GM21825 (cell line): ENCODE measurements at regions not wholly inside any gene's neighbourhood (a gene's known extent, or its start where the extent isn't known, plus 50 kb on each side); places are given as distances from the start of the nearest gene placed in this dataset.
"Not testable (repeated sequence)": the region's sequence is repeated elsewhere in the genome, so short reads cannot be mapped to it uniquely, and the experiment has no call there.

Source experiments
- ATAC-seq: cut with Tn5 transposase; IDR thresholded peaks from one replicate; pipeline ENCODE4 v1.9.1; 2021; ENCODE audit warnings: mild to moderate bottlenecking, moderate library complexity; ENCODE audit not compliant: unreplicated experiment

- ATAC-seq, result no peak
Observed at GRCh38 chr12:46628176-46628575, 197.6 kb downstream of the SLC38A4 start.

DNA sequence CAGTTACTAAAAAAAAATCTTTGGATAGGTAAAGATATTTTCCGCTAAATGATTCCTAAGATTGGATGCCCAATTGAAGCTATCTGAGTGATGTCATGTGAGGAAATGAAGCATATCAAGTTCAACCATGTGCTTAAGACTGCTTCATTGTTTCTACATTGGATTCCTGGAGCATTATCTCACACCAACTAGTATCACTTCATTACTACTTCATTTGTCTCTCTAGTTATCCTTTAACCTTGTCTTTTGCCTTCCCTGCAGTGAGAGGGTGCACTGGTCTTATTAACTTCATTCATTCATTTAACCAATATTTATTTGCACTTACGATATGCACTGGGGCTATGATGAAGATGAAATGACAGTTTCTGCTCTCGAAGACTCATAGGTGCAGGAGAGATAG, 198.1 kb downstream of the SLC38A4 start:
- ATAC-seq, result no peak

DNA sequence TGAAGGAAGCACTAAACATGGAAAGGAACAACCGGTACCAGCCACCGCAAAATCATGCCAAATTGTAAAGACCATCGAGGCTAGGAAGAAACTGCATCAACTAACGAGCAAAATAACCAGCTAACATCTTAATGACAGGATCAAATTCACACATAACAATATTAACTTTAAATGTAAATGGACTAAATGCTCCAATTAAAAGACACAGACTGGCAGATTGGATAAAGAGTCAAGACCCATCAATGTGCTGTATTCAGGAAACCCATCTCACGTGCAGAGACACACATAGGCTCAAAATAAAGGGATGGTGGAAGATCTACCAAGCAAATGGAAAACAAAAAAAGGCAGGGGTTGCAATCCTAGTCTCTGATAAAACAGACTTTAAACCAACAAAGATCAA, 206.3 kb downstream of the SLC38A4 start:
- not testable (repeated sequence) for ATAC-seq

- not testable (repeated sequence) for ATAC-seq
Observed at GRCh38 chr12:46617737-46618136, 208.1 kb downstream of the SLC38A4 start.

GRCh38 chr12:46617167-46617566, 208.6 kb downstream of the SLC38A4 start:
- ATAC-seq, result no peak

GRCh38 chr12:46610754-46611153, 215.0 kb downstream of the SLC38A4 start:
- ATAC-seq, result no peak

DNA sequence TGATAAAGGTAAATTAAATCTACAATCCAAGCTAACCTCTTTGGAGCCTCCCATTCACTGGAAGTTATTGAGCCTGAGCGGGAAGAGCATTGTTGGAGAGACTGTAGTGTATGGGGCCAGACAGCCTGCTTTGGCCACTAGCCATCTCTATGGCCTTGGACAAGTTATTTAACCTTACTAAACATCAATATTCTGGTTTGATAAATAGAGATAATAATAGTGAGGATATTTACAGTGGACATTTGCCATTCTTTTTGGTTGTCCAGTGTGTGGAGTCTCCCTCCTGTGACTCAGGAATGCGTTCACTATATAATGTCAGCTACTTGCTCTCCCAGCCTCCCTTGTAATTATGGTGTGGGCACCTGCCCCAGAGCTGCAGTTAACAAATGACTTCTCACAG, 216.1 kb downstream of the SLC38A4 start:
- ATAC-seq, result no peak

DNA sequence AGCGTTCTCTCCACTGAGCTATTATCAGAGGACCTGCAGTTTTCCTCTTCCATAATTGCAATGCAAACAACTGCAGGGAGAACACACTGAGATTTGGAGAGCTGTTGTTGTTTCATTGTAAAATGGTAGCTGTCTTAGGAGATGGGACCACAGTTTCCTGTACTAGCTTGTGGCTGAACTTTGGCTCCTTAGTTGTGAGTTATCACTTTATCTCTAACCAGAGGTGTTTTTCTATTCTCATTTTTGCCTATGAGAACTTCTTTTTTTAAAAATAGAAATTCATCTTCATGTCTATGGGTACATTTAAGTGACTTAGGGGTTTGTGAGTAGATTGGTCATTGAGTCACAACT, 216.5 kb downstream of the SLC38A4 start:
- ATAC-seq, result no peak

- ATAC-seq, result no peak
Observed at GRCh38 chr12:46608431-46609272, 217.1 kb downstream of the SLC38A4 start.

DNA sequence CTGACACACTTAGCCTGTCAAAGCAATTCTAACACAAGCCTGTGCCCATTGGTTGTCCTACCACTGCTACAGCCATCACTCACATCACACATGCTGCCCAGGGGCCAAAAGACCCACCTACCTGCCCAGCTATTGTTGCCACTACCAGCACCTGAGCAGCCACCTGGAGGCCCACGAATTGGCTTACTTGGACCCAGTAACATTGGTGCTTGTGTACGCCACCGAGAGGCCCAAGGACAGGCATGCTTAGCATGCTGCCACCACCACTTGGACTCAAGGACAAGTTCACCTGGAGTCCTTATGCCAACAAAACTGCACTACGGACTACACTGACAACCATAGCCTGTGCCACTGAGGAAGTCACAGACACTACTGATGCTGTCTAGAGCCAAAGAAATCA, 221.1 kb downstream of the SLC38A4 start:
- ATAC-seq, result no peak

- no peak for ATAC-seq
Observed at GRCh38 chr12:46603776-46604456, 221.9 kb downstream of the SLC38A4 start.

DNA sequence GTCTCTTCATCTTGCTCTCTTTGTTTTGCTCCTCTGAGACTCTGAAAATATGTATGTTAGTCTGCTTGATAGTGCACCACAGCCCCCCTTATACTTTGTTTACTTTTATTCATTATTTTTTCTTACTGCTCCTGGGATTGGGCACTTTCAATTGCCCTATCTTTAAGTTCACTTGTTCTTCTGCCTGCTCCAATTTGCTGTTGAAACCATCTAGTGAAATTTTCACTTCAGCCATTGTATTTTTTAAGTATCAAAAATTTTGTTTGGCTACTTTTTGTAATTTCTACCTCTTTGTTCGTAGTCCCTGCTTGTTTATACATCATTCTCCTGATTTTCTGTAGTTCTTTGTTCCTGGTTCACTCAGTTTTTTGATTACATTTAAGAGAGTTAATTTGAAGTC, 223.3 kb downstream of the SLC38A4 start:
- no peak for ATAC-seq

DNA sequence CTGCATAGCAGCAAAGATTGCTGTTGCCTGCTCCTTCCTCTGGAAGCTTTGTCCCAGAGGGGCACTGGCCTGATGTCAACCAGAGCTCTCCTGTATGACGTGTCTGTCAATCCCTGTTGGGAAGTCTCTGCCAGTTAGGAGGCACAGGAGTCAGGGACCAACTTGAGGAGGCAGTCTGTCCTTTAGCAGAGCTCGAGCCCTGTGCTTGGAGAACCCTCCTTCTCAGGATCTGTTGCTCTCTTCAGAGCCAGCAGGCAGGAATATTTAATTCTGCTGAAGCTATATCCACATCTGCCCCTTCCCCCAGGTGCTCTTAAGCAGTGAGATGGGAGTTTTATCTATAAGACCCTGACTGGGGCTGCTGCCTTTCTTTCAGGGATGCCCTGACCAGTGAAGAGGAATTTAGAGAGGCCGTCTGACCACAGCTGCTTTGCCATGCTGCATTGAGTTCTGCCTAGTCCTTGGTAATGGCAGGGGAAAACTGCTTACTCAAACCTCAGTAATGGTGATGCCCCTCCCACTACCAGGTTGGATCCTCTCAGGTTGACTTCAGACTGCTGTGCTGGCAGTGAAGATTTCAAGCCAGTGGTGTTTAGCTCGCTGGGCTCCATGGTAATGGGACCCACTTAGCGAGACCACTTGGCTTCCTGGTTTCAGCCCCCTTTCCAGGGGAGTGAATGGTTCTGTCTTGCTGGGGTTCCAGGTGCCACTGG, 218.6 kb upstream of the SLC38A2 start:
- no peak for ATAC-seq

GRCh38 chr12:46585854-46586621, 213.5 kb upstream of the SLC38A2 start:
- ATAC-seq, result no peak

DNA sequence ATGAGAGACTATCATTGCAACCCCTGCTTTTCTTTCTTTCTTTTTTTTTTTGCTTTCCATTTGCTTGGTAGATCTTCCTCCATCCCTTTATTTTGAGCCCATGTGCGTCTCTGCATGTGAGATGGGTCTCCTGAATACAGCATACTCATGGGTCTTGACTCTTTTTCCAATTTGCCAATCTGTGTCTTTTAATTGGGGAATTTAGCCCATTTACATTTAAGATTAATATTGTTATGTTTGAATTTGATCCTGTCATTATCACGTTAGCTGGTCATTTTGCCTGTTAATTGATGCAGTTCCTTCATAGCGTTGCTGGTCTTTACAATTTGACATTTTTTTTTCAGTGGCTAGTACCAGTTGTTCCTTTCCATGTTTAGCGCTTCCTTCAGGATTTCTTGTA, 211.5 kb upstream of the SLC38A2 start:
- ATAC-seq, result not testable (repeated sequence)

DNA sequence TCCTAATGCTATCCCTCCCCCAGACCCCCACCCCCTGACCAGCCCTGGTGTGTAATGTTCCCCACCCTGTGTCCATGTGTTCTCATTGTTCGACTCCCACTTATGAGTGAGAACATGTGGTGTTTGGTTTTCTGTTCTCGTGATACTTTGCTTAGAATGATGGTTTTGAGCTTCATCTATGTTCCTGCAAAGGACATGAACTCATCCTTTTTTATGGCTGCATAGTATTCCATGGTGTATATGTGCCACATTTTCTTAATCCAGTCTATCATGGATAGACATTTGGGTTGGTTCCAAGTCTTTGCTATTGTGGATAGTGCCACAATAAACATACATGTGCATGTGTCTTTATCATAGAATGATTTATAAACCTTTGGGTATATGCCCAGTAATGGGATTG, 209.4 kb upstream of the SLC38A2 start:
- not testable (repeated sequence) for ATAC-seq

DNA sequence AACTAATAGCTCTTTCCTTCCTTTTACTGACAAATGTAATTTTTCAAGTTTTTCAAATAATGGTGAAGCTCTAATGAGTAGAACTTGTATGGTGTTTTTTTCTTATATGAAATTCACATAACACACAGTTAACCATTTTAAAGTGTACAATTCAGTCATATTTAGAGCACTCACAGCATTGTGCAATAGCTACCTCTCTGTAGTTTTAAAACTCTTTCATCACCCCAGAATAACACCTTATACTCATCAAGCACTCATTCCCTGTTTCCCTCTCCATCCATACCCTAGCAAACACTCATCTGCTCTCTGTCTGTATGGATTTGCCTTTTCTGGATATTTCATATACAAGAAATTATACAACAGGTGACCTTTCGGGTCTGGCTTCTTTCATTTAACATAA, 207.9 kb upstream of the SLC38A2 start:
- no peak for ATAC-seq

DNA sequence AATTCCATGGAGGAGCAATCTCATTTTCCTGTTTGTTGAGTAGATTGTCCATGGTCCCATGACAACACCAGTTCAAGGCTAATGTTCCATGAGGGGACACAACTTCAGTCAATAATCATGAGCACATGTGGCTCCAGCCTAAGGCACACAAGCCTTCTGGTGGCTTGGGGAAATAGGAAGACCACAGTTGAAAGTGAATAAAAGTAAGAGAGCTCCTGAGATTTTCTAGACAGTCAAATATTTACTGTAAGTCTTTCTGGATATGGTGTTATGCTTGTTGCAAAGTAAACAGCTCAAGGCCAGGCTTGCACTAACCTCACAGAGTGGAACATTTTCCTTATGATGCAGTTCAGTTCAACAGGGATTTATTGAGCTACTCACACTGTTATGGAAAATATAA, 206.9 kb upstream of the SLC38A2 start:
- ATAC-seq, result no peak

- no peak for ATAC-seq
Observed at GRCh38 chr12:46578190-46578982, 205.8 kb upstream of the SLC38A2 start.

- no peak for ATAC-seq
Observed at GRCh38 chr12:46577063-46577776, 204.6 kb upstream of the SLC38A2 start.
